CD14-positive monocyte (primary cell): ENCODE measurements at regions not wholly inside any gene's neighbourhood (a gene's known extent, or its start where the extent isn't known, plus 50 kb on each side); places are given as distances from the start of the nearest gene placed in this dataset.
"Not testable (repeated sequence)": the region's sequence is repeated elsewhere in the genome, so short reads cannot be mapped to it uniquely, and the experiment has no call there.

Source experiments
- DNase-seq, 3 donors: peaks; one replicate each; pipeline ENCODE4 v3.0.0-alpha.2; 2011 to 2022
- H2AFZ ChIP-seq: 2 replicates; pipeline ENCODE4 v1.6.0; 2012; ENCODE audit warnings: mild to moderate bottlenecking, low read depth, low read length, inconsistent platforms; ENCODE audit not compliant: insufficient read depth, poor library complexity, severe bottlenecking
- H3K27ac ChIP-seq, 2 donors: 1 replicate in 1 of 2; 2 replicates in 1 of 2; pipeline ENCODE4 v1.5.1; 2012 to 2013; ENCODE audit warnings: low read length in 2 of 2, control low read depth in 1 of 2, inconsistent platforms in 1 of 2, low read depth in 1 of 2, mild to moderate bottlenecking in 1 of 2
- H3K27me3 ChIP-seq, 2 donors: one replicate each; pipeline versions ENCODE4 v1.6.0 to v1.6.1; 2011 to 2013; ENCODE audit warnings: low read length in 2 of 2; ENCODE audit not compliant: control insufficient read depth in 2 of 2, insufficient read depth in 2 of 2
- H3K36me3 ChIP-seq, 2 donors: replicated peaks in 1 of 2; 1 replicate in 1 of 2; 2 replicates in 1 of 2; pipeline versions ENCODE4 v1.5.1 to v1.6.1; 2012 to 2013; ENCODE audit warnings: low read length in 2 of 2, control low read depth in 1 of 2, inconsistent platforms in 1 of 2, mild to moderate bottlenecking in 1 of 2; ENCODE audit not compliant: insufficient read depth in 2 of 2, control insufficient read depth in 1 of 2
- H3K4me1 ChIP-seq, 2 donors: 1 replicate in 1 of 2; 2 replicates in 1 of 2; pipeline versions ENCODE4 v1.5.1 to v1.6.1; 2012 to 2013; ENCODE audit warnings: low read length in 2 of 2, control low read depth in 1 of 2, inconsistent platforms in 1 of 2, mild to moderate bottlenecking in 1 of 2, moderate library complexity in 1 of 2; ENCODE audit not compliant: insufficient read depth in 2 of 2, control insufficient read depth in 1 of 2
- H3K4me2 ChIP-seq: replicated peaks from 2 replicates; pipeline ENCODE3; 2012; ENCODE audit warnings: low read length, moderate library complexity, mild to moderate bottlenecking; ENCODE audit not compliant: poor library complexity, severe bottlenecking; ENCODE audit errors: extremely low read depth
- H3K4me3 ChIP-seq, 3 experiments: fragments of 200-600 bp in 1 of 3; sonication (generic) in 1 of 3; replicated peaks in 1 of 3; 1 replicate in 2 of 3; 2 replicates in 1 of 3; pipeline ENCODE4 v1.5.1; 2011 to 2013; ENCODE audit warnings: low read length in 3 of 3, mild to moderate bottlenecking in 3 of 3, control low read depth in 2 of 3, low read depth in 2 of 3, inconsistent platforms in 1 of 3, moderate library complexity in 1 of 3
- H3K79me2 ChIP-seq: 2 replicates; pipeline ENCODE4 v1.6.0; 2012; ENCODE audit warnings: mild to moderate bottlenecking, control low read depth, inconsistent platforms, low read length, moderate library complexity; ENCODE audit not compliant: insufficient read depth
- H3K9ac ChIP-seq: 2 replicates; pipeline ENCODE4 v1.6.0; 2017; ENCODE audit warnings: low read length, mild to moderate bottlenecking; ENCODE audit not compliant: insufficient read depth, poor library complexity, severe bottlenecking
- H3K9me3 ChIP-seq, 2 donors: replicated peaks in 1 of 2; 1 replicate in 1 of 2; 2 replicates in 1 of 2; pipeline versions ENCODE4 v1.5.1 to v1.6.1; 2012 to 2013; ENCODE audit warnings: low read length in 2 of 2, control low read depth in 1 of 2; ENCODE audit not compliant: control insufficient read depth in 1 of 2, insufficient read depth in 1 of 2
- H4K20me1 ChIP-seq: 2 replicates; pipeline ENCODE4 v1.6.0; 2012; ENCODE audit warnings: mild to moderate bottlenecking, low read length, control low read depth, moderate library complexity; ENCODE audit not compliant: insufficient read depth
- H3K27ac Mint-ChIP-seq, 7 donors: one replicate each; pipeline ENCODE4 v1.8.0; 2020; ENCODE audit warnings: mild to moderate bottlenecking in 7 of 7, mixed read lengths in 7 of 7, moderate library complexity in 6 of 7, inconsistent platforms in 2 of 7
- H3K27me3 Mint-ChIP-seq, 3 donors: one replicate each; pipeline ENCODE4 v1.8.0; 2021 to 2022; ENCODE audit warnings: low read depth in 3 of 3, mild to moderate bottlenecking in 3 of 3, mixed read lengths in 3 of 3, moderate library complexity in 3 of 3, inconsistent platforms in 1 of 3
- H3K36me3 Mint-ChIP-seq, 2 donors: one replicate each; pipeline ENCODE4 v1.8.0; 2020; ENCODE audit warnings: mixed read lengths in 2 of 2, inconsistent platforms in 1 of 2, mild to moderate bottlenecking in 1 of 2
- H3K4me1 Mint-ChIP-seq: one replicate; pipeline ENCODE4 v1.8.0; 2020; ENCODE audit warnings: mild to moderate bottlenecking, mixed read lengths
- H3K4me3 Mint-ChIP-seq, 2 donors: one replicate each; pipeline ENCODE4 v1.8.0; 2020; ENCODE audit warnings: mild to moderate bottlenecking in 2 of 2, mixed read lengths in 2 of 2, moderate library complexity in 1 of 2
- H3K9me3 Mint-ChIP-seq, 7 donors: one replicate each; pipeline ENCODE4 v1.8.0; 2020 to 2022; ENCODE audit warnings: mixed read lengths in 7 of 7, mild to moderate bottlenecking in 6 of 7, moderate library complexity in 6 of 7, inconsistent platforms in 2 of 7
- WGBS: methylation state at CpG from one replicate; pipeline ENCODE4 v1.1.5; 2013; ENCODE audit warnings: missing lambda C conversion rate; ENCODE audit not compliant: insufficient coverage; 5-methylcytosine and 5-hydroxymethylcytosine counted together
- intact Hi-C, 2 donors: fragments of 100-400 bp; cut with micrococcal nuclease; formaldehyde crosslinking; loops; one replicate each; pipeline versions ENCODE4 v1.15.0 to v1.15.1; 2023
- TF ChIP-seq, protein P1 (sequence below): fragments of 200-600 bp; IDR thresholded peaks from one replicate; pipeline ENCODE4 v1.8.0; 2022; ENCODE audit warnings: antibody characterized with exemption, mild to moderate bottlenecking

DNA sequence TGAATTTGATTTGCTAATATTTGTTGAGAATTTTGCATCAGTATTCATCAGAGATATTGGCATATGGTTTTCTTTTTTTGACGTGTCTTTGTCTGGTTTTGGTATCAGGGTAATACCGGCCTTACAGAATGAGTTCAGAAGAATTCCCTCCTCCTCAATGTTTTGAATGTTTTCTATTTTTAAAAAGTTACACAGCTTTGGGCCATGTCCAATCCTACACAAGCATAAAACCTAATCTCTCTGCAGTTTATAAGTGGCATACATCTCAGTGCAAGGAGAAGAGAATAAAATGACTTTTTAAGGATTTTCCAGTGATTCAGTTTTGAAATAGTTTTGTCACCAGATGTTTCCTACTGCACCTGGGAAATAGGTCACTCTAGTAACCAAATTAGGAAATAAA lies 185.5 kb downstream of the COL12A1 start:
- intact Hi-C loops: no loop called here
- H3K9me3 Mint-ChIP-seq: peaks cover 0 to 4% (median 2%) of the 10 kb centered on the region in 7 donors
- Histone ChIP-seq H3K4me2 (no peak overlapping the region), H3K9ac (no peak overlapping the region), H3K27ac (no peak overlapping the region), H3K4me1 (no peaks in the 10 kb centered on the region), H3K9me3 (no peaks in the 10 kb centered on the region), H3K36me3 (no peaks in the 10 kb centered on the region), H4K20me1 (no peaks in the 10 kb centered on the region), H3K27me3 (no peaks in the 10 kb centered on the region), H3K79me2 (no peaks in the 10 kb centered on the region), H3K4me3 (no peak overlapping the region), H2AFZ (no peak overlapping the region)
- no peak overlapping the region for H3K27ac Mint-ChIP-seq
- no peaks in the 10 kb centered on the region for H3K4me1 Mint-ChIP-seq
- H3K4me3 Mint-ChIP-seq: no peak overlapping the region
- H3K36me3 Mint-ChIP-seq: no peaks in the 10 kb centered on the region
- TF ChIP-seq, protein P1, sequence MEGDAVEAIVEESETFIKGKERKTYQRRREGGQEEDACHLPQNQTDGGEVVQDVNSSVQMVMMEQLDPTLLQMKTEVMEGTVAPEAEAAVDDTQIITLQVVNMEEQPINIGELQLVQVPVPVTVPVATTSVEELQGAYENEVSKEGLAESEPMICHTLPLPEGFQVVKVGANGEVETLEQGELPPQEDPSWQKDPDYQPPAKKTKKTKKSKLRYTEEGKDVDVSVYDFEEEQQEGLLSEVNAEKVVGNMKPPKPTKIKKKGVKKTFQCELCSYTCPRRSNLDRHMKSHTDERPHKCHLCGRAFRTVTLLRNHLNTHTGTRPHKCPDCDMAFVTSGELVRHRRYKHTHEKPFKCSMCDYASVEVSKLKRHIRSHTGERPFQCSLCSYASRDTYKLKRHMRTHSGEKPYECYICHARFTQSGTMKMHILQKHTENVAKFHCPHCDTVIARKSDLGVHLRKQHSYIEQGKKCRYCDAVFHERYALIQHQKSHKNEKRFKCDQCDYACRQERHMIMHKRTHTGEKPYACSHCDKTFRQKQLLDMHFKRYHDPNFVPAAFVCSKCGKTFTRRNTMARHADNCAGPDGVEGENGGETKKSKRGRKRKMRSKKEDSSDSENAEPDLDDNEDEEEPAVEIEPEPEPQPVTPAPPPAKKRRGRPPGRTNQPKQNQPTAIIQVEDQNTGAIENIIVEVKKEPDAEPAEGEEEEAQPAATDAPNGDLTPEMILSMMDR: no peak
- DNase-seq: no peak
- WGBS: no CpG with 5 or more reads among the region's 2 CpGs
- peaks cover 0 to 1% (median 0%) of the 10 kb centered on the region in 3 donors for H3K27me3 Mint-ChIP-seq

DNA sequence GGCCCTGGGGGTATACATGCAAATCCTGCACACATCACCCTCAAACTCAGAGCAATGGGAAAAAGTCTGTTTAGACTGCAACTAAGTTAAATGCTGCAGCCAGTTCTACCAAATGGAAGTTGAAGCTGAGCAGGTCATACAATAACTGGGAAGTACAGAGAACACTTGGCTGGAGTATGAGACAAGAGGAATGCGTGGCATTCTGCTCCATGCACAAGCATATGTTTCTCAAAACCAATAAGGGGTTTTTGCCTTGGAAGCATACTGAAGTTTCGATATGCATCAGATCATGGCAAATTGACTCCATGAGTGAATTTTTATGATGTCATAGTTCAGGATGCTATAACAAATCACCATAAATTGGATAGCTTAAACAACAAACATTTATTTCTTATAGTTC lies 193.8 kb downstream of the COL12A1 start:
- H3K27me3 Mint-ChIP-seq: peaks cover 0 to 3% (median 0%) of the 10 kb centered on the region in 3 donors
- WGBS: 80% methylated on average over 1 of the region's 2 CpGs

DNA sequence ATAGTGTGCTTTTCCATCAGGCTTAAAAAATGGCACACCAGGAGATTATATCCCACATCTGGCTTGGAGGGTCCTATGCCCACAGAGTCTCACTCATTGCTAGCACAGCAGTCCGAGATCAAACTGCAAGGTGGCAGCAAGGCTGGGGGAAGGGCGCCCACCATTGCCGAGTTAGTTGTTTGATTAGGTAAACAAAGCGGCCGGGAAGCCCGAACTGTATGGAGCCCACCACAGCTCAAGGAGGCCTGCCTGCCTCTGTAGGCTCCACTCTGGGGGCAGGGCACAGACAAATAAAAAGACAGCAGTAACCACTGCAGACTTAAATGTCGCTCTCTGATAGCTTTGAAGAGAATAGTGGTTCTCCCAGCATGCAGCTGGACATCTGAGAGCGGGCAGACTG lies 201.9 kb downstream of the COL12A1 start:
- H3K27me3 ChIP-seq, H4K20me1 ChIP-seq, H3K27me3 Mint-ChIP-seq, H3K36me3 Mint-ChIP-seq, H3K9ac ChIP-seq, intact Hi-C loops, DNase-seq, H3K36me3 ChIP-seq, H3K4me3 ChIP-seq, H3K27ac Mint-ChIP-seq, H3K79me2 ChIP-seq, H2AFZ ChIP-seq, H3K4me3 Mint-ChIP-seq, H3K27ac ChIP-seq, H3K4me1 ChIP-seq, H3K4me1 Mint-ChIP-seq, H3K4me2 ChIP-seq: not testable (repeated sequence)
- 93% methylated on average over 5 of the region's 8 CpGs for WGBS
- H3K9me3 Mint-ChIP-seq: peaks cover 3 to 22% (median 12%) of the 10 kb centered on the region in 7 donors
- peaks cover 10 to 11% of the 10 kb centered on the region in 2 donors for H3K9me3 ChIP-seq

More for the DNA sequence above, 193.8 kb downstream of the COL12A1 start:
- Histone ChIP-seq H3K79me2 (no peaks in the 10 kb centered on the region), H2AFZ (no peak overlapping the region), H3K27me3 (no peaks in the 10 kb centered on the region), H3K9ac (no peak overlapping the region), H3K9me3 (no peaks in the 10 kb centered on the region), H4K20me1 (no peaks in the 10 kb centered on the region), H3K27ac (no peak overlapping the region), H3K4me3 (no peak overlapping the region), H3K4me2 (no peak overlapping the region), H3K4me1 (no peaks in the 10 kb centered on the region), H3K36me3 (no peaks in the 10 kb centered on the region)
- no peak overlapping the region for H3K27ac Mint-ChIP-seq
- no peaks in the 10 kb centered on the region for H3K36me3 Mint-ChIP-seq
- DNase-seq: no peak
- intact Hi-C loops: no loop called here
- H3K9me3 Mint-ChIP-seq: peaks cover 0 to 10% (median 6%) of the 10 kb centered on the region in 7 donors
- TF ChIP-seq, protein P1: no peak
- no peak overlapping the region for H3K4me3 Mint-ChIP-seq
- no peaks in the 10 kb centered on the region for H3K4me1 Mint-ChIP-seq
